T-helper 17 cell (primary cell): ENCODE measurements at regions not wholly inside any gene's neighbourhood (a gene's known extent, or its start where the extent isn't known, plus 50 kb on each side); places are given as distances from the start of the nearest gene placed in this dataset.
"Not testable (repeated sequence)": the region's sequence is repeated elsewhere in the genome, so short reads cannot be mapped to it uniquely, and the experiment has no call there.

Experiments used
- ATAC-seq: fragments of 150-1000 bp; cut with Tn5 transposase; 2 replicates; pipeline ENCODE4 v1.10.0; 2021; ENCODE audit warnings: mild to moderate bottlenecking, moderate library complexity
- DNase-seq, 3 donors: peaks; one replicate each; pipeline versions ENCODE4 v3.0.0 to v3.0.0-alpha.2; 2020 to 2021
- H3K9me3 ChIP-seq: one replicate; pipeline ENCODE4 v1.7.0; 2013; ENCODE audit warnings: low read length, mild to moderate bottlenecking; ENCODE audit not compliant: control insufficient read depth, poor library complexity, severe bottlenecking
- H3K27ac Mint-ChIP-seq: one replicate; pipeline ENCODE4 v1.8.0; 2022; ENCODE audit warnings: mild to moderate bottlenecking, moderate library complexity, mixed read lengths
- H3K27me3 Mint-ChIP-seq: one replicate; pipeline ENCODE4 v1.8.0; 2022; ENCODE audit warnings: mixed read lengths
- H3K36me3 Mint-ChIP-seq: one replicate; pipeline ENCODE4 v1.8.0; 2022; ENCODE audit warnings: low read depth, mixed read lengths
- H3K4me1 Mint-ChIP-seq: one replicate; pipeline ENCODE4 v1.8.0; 2022; ENCODE audit warnings: mild to moderate bottlenecking, mixed read lengths
- H3K4me3 Mint-ChIP-seq: one replicate; pipeline ENCODE4 v1.8.0; 2022; ENCODE audit warnings: mild to moderate bottlenecking, moderate library complexity, mixed read lengths

GRCh38 chr10:78600121-78600665 is 468.6 kb upstream of the ZMIZ1 start:
- no peak overlapping the region for H3K4me3 Mint-ChIP-seq
- ATAC-seq (no peak), DNase-seq (no peak)
- peaks cover 39% of the 10 kb centered on the region for H3K27me3 Mint-ChIP-seq
- H3K27ac Mint-ChIP-seq, result no peak overlapping the region
- peaks cover 2% of the 10 kb centered on the region for H3K36me3 Mint-ChIP-seq
- no peaks in the 10 kb centered on the region for H3K9me3 ChIP-seq
- H3K4me1 Mint-ChIP-seq, result peaks cover 2% of the 10 kb centered on the region

DNA sequence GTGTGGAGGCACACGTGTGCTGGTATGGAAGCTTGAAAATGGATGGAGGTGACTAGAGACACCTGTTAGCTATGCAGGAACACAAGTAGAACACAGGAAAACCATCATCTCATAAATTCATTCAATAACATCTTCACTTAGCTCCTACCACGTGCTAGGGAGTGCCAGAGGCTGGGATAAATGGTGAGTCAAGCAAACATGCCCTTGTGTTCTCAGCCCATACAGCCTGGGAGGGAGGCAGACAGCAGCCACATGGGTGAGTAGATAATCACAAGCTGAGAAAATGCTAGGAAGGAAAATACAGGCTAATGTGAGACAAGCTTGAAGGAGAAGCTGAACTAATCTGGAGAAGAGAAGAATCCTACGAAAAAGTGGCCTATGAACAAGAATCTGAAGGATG is 468.0 kb upstream of the ZMIZ1 start:
- peaks cover 2% of the 10 kb centered on the region for H3K4me1 Mint-ChIP-seq
- no peaks in the 10 kb centered on the region for H3K9me3 ChIP-seq
- ATAC-seq (no peak), DNase-seq (no peak)
- no peak overlapping the region for H3K4me3 Mint-ChIP-seq
- peaks cover 34% of the 10 kb centered on the region for H3K27me3 Mint-ChIP-seq
- no peak overlapping the region for H3K27ac Mint-ChIP-seq
- peaks cover 2% of the 10 kb centered on the region for H3K36me3 Mint-ChIP-seq

GRCh38 chr10:78602201-78602932 is 466.4 kb upstream of the ZMIZ1 start:
- peaks cover under 1% of the 10 kb centered on the region for H3K4me1 Mint-ChIP-seq
- DNase-seq (no peak), ATAC-seq (no peak)
- H3K27ac Mint-ChIP-seq, result peak overlapping the region; percentile 14
- no peak overlapping the region for H3K4me3 Mint-ChIP-seq
- no peaks in the 10 kb centered on the region for H3K9me3 ChIP-seq
- H3K27me3 Mint-ChIP-seq, result peaks cover 34% of the 10 kb centered on the region
- H3K36me3 Mint-ChIP-seq, result peaks cover under 1% of the 10 kb centered on the region

GRCh38 chr10:78604286-78604685 is 464.5 kb upstream of the ZMIZ1 start:
- Mint-ChIP-seq H3K4me1 (no peaks in the 10 kb centered on the region), H3K27ac (no peak overlapping the region), H3K36me3 (no peaks in the 10 kb centered on the region), H3K4me3 (no peak overlapping the region), H3K27me3 (peaks cover 22% of the 10 kb centered on the region)
- no peaks in the 10 kb centered on the region for H3K9me3 ChIP-seq
- no peak for DNase-seq
- ATAC-seq, result no peak

DNA sequence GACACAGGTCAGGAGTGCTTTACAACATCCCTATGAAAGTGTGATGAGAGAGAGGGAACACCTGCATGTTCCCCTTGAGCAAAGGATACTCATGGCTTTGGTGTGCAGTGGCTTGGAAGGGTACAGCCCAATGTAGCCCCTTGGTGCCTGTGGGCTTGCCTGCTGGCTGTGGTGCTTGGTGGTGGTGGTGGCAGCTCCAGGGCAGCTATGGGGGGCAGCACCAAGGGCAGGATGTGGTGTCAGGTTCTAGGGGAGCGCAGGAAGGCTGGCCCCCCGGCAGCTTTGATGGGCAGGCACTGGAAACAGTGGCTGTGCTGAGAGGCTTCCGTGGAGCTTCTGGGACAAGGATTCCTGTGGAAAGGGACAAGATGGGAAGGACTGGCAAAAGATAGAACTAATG is 464.0 kb upstream of the ZMIZ1 start:
- H3K36me3 Mint-ChIP-seq, result no peaks in the 10 kb centered on the region
- ATAC-seq (no peak), DNase-seq (no peak)
- no peaks in the 10 kb centered on the region for H3K9me3 ChIP-seq
- H3K27ac Mint-ChIP-seq, result no peak overlapping the region
- peaks cover 21% of the 10 kb centered on the region for H3K27me3 Mint-ChIP-seq
- no peaks in the 10 kb centered on the region for H3K4me1 Mint-ChIP-seq
- H3K4me3 Mint-ChIP-seq, result no peak overlapping the region

DNA sequence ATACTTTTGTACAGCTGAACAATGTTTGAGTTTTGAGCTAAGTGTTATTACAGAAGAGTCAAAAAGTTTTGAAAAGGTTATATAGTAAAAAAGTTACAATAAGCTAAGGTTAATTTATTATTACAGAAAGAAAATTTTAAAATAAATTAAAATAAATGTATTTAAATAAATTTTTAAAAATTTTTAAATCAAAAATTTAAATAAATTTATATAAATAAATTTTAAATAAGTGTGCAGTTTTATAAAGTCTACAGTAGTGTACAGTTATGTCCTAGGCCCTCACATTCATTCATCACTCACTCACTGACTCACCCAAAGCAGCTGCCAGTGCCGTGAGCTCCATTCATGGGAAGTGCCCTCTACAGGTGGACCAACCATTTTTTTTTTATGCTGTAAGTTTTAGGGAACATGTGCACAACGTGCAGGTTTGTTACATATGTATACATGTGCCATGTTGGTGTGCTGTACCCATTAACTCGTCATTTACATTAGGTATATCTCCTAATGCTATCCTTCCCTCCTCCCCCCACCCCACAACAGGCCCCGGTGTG is 462.9 kb upstream of the ZMIZ1 start:
- H3K36me3 Mint-ChIP-seq, result no peaks in the 10 kb centered on the region
- DNase-seq (no peak), ATAC-seq (no peak)
- no peaks in the 10 kb centered on the region for H3K9me3 ChIP-seq
- H3K4me3 Mint-ChIP-seq, result no peak overlapping the region
- H3K27me3 Mint-ChIP-seq, result peaks cover 17% of the 10 kb centered on the region
- no peak overlapping the region for H3K27ac Mint-ChIP-seq
- no peaks in the 10 kb centered on the region for H3K4me1 Mint-ChIP-seq

- not testable (repeated sequence) for H3K9me3 ChIP-seq, DNase-seq, H3K4me1 Mint-ChIP-seq, H3K4me3 Mint-ChIP-seq, H3K27ac Mint-ChIP-seq, H3K36me3 Mint-ChIP-seq, ATAC-seq
- H3K27me3 Mint-ChIP-seq, result peaks cover 24% of the 10 kb centered on the region
Observed at GRCh38 chr10:78606766-78607165, 462.0 kb upstream of the ZMIZ1 start.

DNA sequence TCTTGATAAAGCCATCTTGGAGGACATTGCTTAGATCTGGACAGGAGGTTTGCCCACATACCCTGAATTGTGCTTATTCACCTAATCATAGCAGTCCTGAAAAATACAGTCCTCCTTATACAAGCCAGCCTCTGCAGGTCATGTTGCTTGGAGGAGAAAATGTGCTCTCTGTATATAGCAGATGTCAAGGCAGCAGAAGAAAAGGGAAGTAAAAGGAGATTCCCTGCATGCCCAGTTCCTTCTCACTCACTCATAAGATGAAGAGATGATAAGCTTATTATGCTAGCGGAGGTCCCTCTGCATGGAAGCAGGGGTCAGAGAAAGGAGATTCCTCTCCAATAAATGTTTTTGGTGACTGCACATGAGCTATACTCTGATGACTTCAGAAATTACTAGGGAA is 458.8 kb upstream of the ZMIZ1 start:
- peaks cover 20% of the 10 kb centered on the region for H3K27me3 Mint-ChIP-seq
- ATAC-seq, result no peak
- no peak for DNase-seq
- no peaks in the 10 kb centered on the region for H3K36me3 Mint-ChIP-seq
- no peak overlapping the region for H3K27ac Mint-ChIP-seq
- no peak overlapping the region for H3K4me3 Mint-ChIP-seq
- H3K9me3 ChIP-seq, result no peaks in the 10 kb centered on the region
- H3K4me1 Mint-ChIP-seq, result no peaks in the 10 kb centered on the region

DNA sequence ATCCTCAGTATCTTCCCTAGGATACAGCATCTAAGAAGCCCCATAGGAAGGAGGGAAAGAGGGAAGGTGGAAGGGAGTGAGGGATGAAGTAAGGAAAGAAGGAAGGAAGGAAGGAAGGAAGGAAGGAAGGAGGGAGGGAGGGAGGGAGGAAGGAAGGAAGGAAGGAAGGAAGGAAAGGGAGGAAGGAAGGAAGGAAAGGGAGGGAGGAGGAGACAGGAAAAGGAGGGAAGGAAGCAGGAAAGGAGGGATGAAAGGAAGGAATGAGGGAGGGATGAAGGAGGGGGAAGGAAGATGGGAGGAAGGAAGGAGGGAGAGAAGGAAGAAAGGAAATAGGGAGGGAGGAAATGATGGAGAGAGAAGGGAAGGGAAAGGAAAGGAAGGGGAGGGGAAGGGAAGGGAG is 455.6 kb upstream of the ZMIZ1 start:
- Mint-ChIP-seq H3K4me1 (no peaks in the 10 kb centered on the region), H3K36me3 (no peaks in the 10 kb centered on the region), H3K27me3 (peaks cover 20% of the 10 kb centered on the region), H3K4me3 (no peak overlapping the region), H3K27ac (no peak overlapping the region)
- no peak for ATAC-seq
- no peaks in the 10 kb centered on the region for H3K9me3 ChIP-seq
- no peak for DNase-seq

- no peak for ATAC-seq
- H3K9me3 ChIP-seq, result no peaks in the 10 kb centered on the region
- no peak for DNase-seq
- Mint-ChIP-seq H3K36me3 (no peaks in the 10 kb centered on the region), H3K4me1 (no peaks in the 10 kb centered on the region), H3K4me3 (no peak overlapping the region), H3K27me3 (peaks cover 20% of the 10 kb centered on the region), H3K27ac (no peak overlapping the region)
Observed at GRCh38 chr10:78614267-78614666, 454.5 kb upstream of the ZMIZ1 start.

DNA sequence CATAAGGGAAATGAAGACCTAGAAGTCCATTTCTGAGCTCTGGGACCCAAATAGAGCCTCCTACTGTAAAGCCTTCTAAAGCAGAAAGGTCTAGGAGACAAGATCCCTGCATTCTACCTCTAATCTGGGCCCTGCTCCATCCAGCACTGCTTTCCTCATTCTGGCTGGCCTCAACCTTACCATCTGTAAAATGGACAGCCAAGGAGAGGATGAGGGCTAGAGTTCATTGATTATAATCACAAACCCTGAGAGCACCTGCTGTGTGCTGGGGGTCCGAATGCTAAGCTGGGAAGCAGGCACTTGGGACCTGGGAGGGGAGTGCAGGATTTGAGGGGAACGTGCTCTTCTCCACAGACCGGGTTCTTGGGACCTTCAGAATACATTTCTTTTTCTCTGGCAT is 454.0 kb upstream of the ZMIZ1 start:
- no peak overlapping the region for H3K27ac Mint-ChIP-seq
- peaks cover 20% of the 10 kb centered on the region for H3K27me3 Mint-ChIP-seq
- H3K4me3 Mint-ChIP-seq, result no peak overlapping the region
- ATAC-seq (no peak), DNase-seq (no peak)
- no peaks in the 10 kb centered on the region for H3K36me3 Mint-ChIP-seq
- H3K9me3 ChIP-seq, result no peaks in the 10 kb centered on the region
- no peaks in the 10 kb centered on the region for H3K4me1 Mint-ChIP-seq

DNA sequence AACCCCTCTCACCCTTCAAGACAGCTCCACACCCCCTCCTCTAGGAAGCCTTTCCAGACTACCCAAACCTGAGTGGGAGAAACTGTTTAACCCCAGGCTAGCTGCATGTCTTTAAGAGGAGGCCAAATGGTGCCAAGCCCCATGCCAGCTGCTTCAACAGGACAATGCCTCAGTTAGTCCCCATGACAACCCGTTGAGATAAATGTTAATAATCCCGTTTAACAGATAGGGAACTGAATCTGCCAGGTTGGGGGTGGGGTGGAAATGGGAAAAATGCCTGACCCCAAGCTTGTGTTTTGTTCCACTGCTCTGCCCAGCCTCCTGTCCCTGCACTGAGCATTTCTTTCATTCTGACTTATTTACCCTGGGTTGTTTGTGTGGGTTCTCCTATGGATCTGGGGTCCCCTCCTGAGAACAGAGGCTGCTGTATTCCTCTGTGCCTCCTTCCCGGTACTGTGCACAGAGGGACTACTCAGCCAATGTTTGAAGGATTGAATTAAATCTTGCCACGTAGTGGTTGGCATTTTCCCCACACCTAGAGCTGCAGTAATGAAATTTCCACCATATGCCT is 452.6 kb upstream of the ZMIZ1 start:
- no peaks in the 10 kb centered on the region for H3K9me3 ChIP-seq
- no peak overlapping the region for H3K4me3 Mint-ChIP-seq
- H3K36me3 Mint-ChIP-seq, result peaks cover 2% of the 10 kb centered on the region
- ATAC-seq, result no peak
- H3K27me3 Mint-ChIP-seq, result peaks cover 33% of the 10 kb centered on the region
- H3K27ac Mint-ChIP-seq, result no peak overlapping the region
- H3K4me1 Mint-ChIP-seq, result peaks cover 2% of the 10 kb centered on the region
- no peak for DNase-seq

DNA sequence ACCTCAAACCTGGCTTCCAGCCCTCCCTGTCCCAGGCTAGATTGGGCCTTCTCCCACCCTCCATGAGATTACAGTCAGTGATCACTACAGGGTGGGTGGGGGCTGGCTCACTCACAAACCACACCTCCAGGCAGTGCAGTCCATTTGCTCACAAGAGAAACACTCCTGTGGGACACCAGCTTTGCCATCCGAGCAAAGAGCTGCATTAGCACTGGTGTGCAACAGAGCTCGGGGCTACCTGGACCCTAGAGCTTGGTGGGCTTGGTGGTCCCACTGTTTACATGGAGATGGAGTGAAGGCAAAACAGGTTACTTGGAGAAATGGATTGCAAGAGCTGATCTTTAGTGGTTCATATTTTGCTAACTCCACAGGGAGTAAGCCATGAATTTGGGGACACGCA is 451.7 kb upstream of the ZMIZ1 start:
- no peak for ATAC-seq
- peaks cover 2% of the 10 kb centered on the region for H3K4me1 Mint-ChIP-seq
- no peak overlapping the region for H3K27ac Mint-ChIP-seq
- no peaks in the 10 kb centered on the region for H3K9me3 ChIP-seq
- H3K4me3 Mint-ChIP-seq, result no peak overlapping the region
- H3K36me3 Mint-ChIP-seq, result peaks cover 2% of the 10 kb centered on the region
- no peak for DNase-seq
- H3K27me3 Mint-ChIP-seq, result peaks cover 25% of the 10 kb centered on the region

DNA sequence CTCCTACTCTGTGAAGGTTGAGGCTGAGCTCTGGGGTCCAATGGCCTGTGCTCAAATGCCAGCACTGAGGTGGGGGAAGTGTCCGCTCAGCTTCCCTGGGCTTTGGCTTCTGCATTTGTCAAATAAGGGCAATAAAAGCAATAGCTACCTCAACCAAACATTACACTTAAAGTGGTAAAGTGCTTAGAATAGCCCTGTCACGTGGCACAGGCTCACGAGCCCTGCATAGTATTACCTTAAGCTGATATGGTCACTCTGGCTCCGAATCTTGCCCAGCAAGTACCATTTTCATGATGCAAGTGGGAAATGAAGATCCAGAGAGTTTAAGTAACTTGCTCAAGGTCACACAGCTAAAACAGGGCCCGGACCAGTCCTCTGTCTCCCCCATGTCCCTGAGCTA is 451.1 kb upstream of the ZMIZ1 start:
- Mint-ChIP-seq H3K27ac (no peak overlapping the region), H3K4me1 (peaks cover 2% of the 10 kb centered on the region), H3K27me3 (peaks cover 27% of the 10 kb centered on the region), H3K36me3 (peaks cover 2% of the 10 kb centered on the region), H3K4me3 (no peak overlapping the region)
- ATAC-seq (no peak), DNase-seq (no peak)
- no peaks in the 10 kb centered on the region for H3K9me3 ChIP-seq
